ENCODE measurements at regions not wholly inside any gene's neighbourhood (a gene's known extent, or its start where the extent isn't known, plus 50 kb on each side); places are given as distances from the start of the nearest gene placed in this dataset.
"Not testable (repeated sequence)": the region's sequence is repeated elsewhere in the genome, so short reads cannot be mapped to it uniquely, and the experiment has no call there.

DNA sequence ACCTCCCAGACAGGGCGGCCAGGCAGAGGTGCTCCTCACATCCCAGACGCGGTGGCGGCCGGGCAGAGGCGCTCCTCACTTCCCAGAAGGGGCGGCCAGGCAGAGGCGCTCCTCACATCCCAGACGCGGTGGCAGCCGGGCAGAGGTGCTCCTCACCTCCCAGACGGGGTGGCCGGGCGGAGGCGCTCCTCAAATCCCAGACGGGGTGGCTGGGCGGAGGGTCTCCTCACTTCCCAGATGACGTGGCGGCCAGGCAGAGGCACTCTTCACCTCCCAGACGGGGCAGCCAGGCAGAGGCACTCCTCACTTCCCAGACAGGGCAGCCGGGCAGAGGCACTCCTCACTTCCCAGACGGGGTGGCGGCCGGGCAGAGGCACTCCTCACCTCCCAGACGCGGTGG is 247.7 kb upstream of the USP9Y start:
- DNase-seq (ENCODE audit: low spot score) = not testable (repeated sequence)

GRCh38 chrY:12459965-12460364 is 241.1 kb upstream of the USP9Y start:
- no peak for DNase-seq (ENCODE audit: low spot score)

DNA sequence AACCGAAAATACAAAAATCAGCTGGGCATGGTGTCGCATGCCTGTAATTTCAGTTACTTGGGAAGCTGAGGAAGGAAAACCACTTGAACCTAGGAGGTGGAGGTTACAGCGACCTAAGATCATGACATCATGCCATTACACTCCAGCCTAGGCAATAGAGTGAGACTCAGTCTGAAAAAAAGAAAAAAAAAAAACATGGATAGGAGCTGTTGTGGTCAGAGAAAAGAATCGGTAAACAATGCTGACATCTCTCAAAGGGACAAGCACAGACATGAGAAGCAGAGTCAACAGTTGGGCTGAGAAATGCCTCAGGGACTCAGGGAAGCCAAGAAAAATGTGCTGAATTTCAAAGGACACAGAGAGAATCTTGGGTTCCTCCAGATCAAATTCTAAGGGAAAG is 236.9 kb upstream of the USP9Y start:
- no peak for DNase-seq (ENCODE audit: low spot score)

- DNase-seq (ENCODE audit: low spot score) = no peak
Observed at GRCh38 chrY:12465706-12466105, 235.3 kb upstream of the USP9Y start.

- no peak for DNase-seq (ENCODE audit: low spot score)
Observed at GRCh38 chrY:12469081-12469480, 231.9 kb upstream of the USP9Y start.

DNA sequence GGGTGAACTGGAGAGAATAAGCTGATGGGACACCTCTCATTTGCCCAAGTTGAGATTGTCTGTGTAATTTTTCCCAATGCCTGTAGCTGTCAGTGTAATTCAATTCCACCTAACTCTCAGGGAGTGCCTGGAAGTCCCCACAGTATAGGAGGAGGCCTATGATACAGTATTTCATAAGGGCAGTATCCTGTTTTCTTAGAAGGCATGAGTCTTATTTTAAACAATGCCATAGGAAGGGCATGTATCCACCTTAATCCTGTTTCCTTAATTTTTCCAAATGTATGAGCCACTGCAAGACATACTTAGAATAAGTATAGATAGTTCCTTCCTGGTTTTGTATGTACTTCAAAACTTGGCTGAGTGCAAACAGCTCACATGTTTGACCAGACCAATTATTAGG is 226.6 kb upstream of the USP9Y start:
- DNase-seq (ENCODE audit: low spot score) = no peak

DNA sequence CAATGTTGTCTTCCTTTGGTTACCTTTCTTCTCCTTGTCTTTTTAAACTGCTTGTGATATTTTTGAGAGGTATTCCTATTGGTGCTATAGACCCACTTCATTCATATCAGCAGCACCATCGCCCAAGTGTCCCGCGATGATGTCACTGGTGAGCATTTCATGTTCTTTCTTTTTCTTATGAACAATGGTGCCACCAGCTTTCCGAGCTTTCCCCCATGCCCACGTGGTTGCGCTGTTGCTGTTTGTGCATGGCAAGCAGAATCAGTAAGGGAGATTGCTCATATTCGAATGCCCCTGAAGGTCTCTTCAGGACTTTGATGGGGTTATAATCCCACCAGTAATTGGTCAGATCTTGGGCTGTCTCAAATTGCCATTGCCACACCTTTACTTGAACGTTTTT is 221.6 kb upstream of the USP9Y start:
- DNase-seq (ENCODE audit: low spot score) = peak; percentile 43

DNA sequence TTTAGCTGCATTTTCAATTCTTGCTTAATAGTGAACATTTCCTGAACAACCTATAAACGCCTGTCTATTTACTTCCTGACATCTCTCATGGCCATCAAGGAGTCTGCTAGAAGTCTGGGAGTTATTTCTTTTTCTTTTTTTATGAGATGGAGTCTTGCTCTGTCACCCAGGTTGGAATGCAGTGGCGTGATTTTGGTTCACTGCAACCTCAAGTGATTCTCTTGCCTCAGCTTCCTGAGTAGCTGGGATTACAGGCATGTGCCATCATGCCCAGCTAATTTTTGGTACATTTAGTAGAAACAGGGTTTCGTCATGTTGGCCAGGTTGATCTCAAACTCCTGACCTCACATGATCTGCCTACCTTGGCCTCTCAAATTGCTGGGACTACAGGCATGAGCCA is 217.6 kb upstream of the USP9Y start:
- DNase-seq (ENCODE audit: low spot score) = no peak

DNA sequence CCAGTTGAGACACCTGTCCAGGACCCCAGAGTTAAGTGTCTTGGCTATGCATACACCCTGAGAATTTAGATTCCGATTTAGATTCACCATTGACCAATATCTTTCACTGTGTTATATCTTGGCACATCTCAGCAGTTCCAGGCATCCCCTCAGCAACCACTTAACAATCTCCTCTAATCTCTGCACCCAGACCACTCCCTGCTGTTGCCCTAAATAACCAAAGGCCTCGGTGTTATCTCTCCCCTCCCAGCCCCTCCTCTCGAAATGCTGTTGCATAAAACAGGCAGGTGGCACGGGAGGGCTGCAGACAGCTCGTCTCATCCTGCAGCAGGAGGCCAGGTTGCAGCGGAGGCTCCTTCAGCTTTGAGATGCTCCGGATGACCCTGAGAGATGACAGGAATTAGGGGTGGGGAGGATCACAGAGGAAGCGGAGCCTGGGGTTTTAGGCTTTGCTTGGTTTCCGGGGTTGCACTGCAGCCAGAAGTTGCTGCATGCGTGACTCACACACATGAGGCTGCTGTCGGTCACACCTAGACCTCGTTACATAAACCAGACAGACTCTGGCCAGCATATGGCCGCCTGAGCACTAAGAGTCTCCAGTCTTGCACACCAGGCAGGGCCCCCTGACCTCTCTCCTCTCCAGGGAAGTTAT is 210.3 kb upstream of the USP9Y start:
- DNase-seq (ENCODE audit: low spot score) = peak; percentile 63

- no peak for DNase-seq (ENCODE audit: low spot score)
Observed at GRCh38 chrY:12492218-12492617, 208.8 kb upstream of the USP9Y start.

GRCh38 chrY:12496007-12496406 is 205.0 kb upstream of the USP9Y start:
- DNase-seq (ENCODE audit: low spot score) = no peak

- no peak for DNase-seq (ENCODE audit: low spot score)
Observed at GRCh38 chrY:12500096-12500495, 200.9 kb upstream of the USP9Y start.

GRCh38 chrY:12504028-12504427 is 197.0 kb upstream of the USP9Y start:
- not testable (repeated sequence) for DNase-seq (ENCODE audit: low spot score)

GRCh38 chrY:12517338-12517737 is 183.7 kb upstream of the USP9Y start:
- DNase-seq (ENCODE audit: low spot score) = no peak

DNA sequence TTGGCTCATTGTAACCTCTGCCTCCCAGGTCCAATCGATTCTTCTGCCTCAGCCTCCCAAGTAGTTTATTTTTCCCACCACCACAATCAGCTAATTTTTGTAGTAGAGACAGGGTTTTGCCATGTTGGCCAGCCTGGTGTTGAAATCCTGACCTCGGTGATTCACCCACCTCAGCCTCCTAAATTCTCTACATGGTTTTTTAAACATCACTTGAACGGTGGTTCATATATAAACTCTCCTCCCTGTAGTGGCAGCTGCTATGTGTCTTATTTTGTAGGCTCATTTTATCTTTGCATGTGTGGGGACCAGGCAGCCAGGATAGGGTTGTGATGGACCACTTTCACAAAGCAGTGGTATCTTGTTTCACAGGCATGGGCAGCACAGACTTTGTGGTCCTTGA is 175.8 kb upstream of the USP9Y start:
- DNase-seq (ENCODE audit: low spot score) = no peak

GRCh38 chrY:12526362-12527063 is 174.5 kb upstream of the USP9Y start:
- no peak for DNase-seq (ENCODE audit: low spot score)

DNA sequence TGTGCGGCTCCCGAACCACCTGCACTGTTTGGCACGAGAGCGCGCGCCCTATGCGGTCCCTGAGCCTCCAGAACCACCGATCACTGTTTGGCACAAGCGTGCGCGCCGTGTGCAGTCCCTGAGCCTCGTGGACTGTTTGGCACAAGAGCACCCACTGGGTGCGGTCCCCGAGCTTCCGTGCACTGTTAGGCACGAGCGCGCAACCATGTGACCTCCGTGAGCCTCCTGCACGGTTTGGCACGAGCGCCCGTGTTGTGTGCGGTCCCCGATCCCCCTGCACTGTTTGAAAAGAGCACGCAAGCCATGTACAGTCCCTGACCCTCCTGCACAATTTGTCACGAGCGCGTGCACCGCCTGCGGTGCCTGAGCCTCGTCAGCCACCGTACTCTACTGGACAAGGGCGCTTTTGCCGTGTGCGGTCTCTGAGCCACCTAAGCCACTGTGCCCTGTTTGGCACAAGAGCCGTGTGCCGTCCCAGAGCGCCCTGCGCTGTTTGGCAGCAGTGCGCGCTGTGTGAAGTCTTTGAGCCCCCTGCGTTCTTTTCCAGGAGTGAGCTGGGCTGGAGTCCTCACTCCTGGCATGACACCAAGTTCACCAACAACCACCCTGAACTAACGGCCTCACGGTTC is 163.7 kb upstream of the USP9Y start:
- DNase-seq (ENCODE audit: low spot score) = no peak

DNA sequence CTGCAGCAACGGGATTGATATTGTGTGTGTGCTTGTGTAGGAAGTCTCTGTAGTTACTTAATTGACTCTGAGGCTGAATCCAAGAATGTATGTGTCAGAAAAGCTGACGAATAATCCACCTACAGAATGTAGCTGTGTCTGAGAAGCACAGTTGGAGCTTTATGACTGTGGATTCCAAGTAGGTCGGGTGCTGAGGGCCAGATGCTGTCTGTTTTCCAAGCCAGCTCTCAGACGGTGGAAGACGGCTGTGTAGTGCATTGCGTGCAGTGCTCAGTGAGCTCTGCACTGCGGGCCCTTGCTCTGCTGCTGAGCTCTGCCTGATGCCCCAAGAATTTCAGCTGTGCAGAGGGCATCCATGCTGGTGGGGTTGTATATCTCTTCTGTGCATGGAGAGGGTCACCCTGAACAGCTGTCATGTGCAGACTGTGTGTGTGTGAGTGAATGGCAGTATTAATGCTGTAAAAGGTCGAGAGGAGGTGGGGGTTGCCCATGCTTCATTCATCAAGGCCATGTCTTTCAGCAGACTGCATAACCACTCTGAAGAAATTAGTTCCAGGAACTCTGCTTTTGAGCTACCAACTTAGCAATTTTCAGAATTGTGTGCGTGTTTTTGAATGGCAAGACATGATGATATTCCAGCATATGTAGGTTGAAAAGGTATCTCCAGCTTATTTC is 154.1 kb upstream of the USP9Y start:
- DNase-seq (ENCODE audit: low spot score) = peak; percentile 35

DNA sequence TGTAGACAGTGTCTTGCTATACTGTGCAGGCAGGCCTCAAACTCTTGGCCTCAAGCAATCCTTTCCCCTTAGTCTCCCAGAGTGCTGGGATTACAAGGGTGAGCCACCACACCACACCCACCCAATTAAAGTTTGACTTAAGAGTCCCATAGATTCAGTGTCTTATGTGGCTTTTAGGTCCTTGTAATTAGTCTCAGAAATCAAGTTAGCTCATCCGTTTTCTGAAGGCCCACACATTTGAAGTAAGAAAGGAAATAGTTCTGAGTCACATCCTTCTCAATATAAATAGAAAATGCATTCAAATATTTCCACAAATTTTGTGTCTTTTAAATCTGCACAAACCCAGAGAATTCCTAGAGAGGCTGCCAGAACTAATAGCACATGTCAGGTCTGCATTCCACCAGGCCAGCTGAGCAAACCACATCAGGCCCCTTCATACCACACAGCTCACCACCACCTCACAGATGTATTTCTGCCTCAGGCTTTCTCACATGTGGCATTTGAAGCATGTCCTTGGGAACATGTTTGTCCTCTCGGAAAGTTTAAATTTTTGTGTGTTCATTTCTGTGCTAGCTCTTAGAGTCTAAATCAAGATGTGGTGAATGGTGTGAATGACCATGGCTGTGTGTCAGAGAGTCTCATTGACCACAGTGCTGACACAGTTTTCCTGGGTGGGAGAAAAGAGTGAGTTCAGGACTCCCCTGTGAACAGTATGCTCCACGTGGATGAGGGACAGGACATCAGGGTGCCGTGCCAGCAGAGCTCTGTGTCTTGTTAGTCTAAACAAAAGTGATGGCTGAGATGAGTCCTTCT is 148.4 kb upstream of the USP9Y start:
- DNase-seq (ENCODE audit: low spot score) = peak; percentile 53

DNA sequence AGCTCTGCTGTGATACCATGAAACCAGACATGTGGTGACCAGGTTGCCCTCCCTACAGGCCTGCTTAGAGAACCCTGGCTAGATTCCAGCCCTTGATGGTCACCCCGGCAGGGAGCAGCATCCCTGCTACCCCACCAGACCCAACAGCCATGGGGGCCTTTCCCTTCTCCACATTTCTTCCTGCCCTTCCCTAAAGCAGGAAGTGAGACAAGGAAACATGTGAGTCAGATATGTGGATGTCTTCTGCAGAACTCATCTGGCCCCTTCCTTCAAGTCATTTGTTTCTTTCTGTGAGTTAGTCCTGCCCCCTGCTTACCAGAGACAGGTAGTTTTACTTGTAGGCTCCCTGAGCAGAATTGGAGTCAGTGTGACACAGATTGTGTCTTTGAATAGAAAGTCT is 147.1 kb upstream of the USP9Y start:
- DNase-seq (ENCODE audit: low spot score) = no peak

DNA sequence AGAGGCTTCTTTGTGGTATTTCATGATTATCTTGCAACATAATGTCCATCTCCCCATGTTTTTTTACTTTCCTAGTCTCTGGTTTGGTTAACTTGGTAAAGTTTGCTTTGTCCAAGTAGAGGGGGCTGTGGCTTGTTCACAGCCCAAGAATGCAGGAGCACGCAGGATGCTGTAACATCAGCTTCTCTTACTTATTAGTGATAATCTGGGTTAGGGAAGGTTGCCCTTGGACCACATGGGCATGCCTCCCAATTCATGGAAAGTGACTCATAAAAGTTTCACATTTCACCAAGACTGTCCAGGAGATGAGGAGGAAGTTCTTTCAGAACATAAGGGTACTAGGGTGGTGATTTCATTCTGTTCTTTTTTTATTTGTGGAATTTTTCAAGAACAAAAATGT is 146.0 kb upstream of the USP9Y start:
- DNase-seq (ENCODE audit: low spot score) = peak; percentile 40

GRCh38 chrY:12559007-12559406 is 142.0 kb upstream of the USP9Y start:
- no peak for DNase-seq (ENCODE audit: low spot score)
